ENCODE measurements at regions not wholly inside any gene's neighbourhood (a gene's known extent, or its start where the extent isn't known, plus 50 kb on each side); places are given as distances from the start of the nearest gene placed in this dataset.

DNA sequence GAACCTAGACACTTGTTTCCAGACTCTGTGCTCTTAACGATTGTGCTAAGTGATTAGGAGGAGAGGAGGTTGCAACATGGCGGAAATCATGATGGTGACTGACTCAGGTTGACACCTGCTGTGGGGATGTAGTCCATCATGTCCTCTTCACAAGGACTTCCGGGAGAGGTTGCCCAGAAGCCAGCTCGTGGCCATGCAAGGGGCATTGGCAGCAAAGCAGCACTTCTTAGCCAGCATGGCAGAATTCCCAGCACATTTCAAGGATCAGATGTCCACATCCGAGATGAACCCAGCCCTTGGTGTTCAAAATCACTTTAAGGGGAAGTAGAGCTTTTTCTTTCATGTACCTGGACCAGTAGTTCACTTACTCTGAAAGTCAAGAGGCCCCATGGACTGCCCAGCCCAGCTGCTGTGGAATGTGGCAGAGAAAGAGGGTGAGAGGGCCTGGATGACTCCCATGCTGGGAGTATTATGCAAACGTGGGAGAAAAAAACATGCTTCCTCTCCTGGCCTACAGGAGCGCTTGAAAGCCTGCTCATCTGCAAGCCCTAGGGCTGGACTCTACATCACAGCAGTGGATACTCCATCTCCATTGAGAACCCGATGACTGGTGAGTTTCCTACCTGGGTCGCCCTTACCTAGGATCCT, 65.5 kb downstream of the IRX6 start:
- Mint-ChIP-seq H3K27ac (no peak overlapping the region), H3K9me3 (no peaks in the 10 kb centered on the region), H3K4me3 (no peak overlapping the region), H3K4me1 (peaks cover 33% of the 10 kb centered on the region), H3K36me3 (ENCODE audit: low read depth) (no peaks in the 10 kb centered on the region), H3K27me3 (ENCODE audit: insufficient read depth, low read depth, poor library complexity) (peaks cover 6% of the 10 kb centered on the region)
- DNase-seq (ENCODE audit: low spot score) (no peak), ATAC-seq (no peak)
- no peak overlapping the region for H3K27ac ChIP-seq (ENCODE audit: low read depth)
- no peaks in the 10 kb centered on the region for H3F3A ChIP-seq (replicated peaks; ENCODE audit: low read depth)
- H4K20me1 ChIP-seq (replicated peaks; ENCODE audit: insufficient read depth) = no peaks in the 10 kb centered on the region
- H3K36me3 ChIP-seq (ENCODE audit: insufficient read depth) = no peaks in the 10 kb centered on the region
- peaks cover 8% of the 10 kb centered on the region; the same call in 1 of the 2 replicates for H3K9me2 ChIP-seq (ENCODE audit: insufficient read depth)
- TF ChIP-seq ZNF114 (CRISPR knock-in tag; IDR thresholded peaks at IDR 0.05) (no peak), ETS1 (IDR thresholded peaks at IDR 0.05) (no peak), ZNF331 (CRISPR knock-in tag; IDR thresholded peaks at IDR 0.05; ENCODE audit: low read depth) (no peak), POLR2AphosphoS5 (IDR thresholded peaks at IDR 0.05; ENCODE audit: low read depth) (no peak), EZH2phosphoT487 (IDR thresholded peaks at IDR 0.05; ENCODE audit: unreplicated experiment) (no peak), STAT1 (IDR thresholded peaks at IDR 0.05; ENCODE audit: unreplicated experiment) (no peak), CREB1 (CRISPR knock-in tag; IDR thresholded peaks at IDR 0.05; ENCODE audit: low read depth) (no peak), EZH2 (IDR thresholded peaks at IDR 0.05; ENCODE audit: low read depth, unreplicated experiment) (no peak)
- TF ChIP-seq, protein P1, sequence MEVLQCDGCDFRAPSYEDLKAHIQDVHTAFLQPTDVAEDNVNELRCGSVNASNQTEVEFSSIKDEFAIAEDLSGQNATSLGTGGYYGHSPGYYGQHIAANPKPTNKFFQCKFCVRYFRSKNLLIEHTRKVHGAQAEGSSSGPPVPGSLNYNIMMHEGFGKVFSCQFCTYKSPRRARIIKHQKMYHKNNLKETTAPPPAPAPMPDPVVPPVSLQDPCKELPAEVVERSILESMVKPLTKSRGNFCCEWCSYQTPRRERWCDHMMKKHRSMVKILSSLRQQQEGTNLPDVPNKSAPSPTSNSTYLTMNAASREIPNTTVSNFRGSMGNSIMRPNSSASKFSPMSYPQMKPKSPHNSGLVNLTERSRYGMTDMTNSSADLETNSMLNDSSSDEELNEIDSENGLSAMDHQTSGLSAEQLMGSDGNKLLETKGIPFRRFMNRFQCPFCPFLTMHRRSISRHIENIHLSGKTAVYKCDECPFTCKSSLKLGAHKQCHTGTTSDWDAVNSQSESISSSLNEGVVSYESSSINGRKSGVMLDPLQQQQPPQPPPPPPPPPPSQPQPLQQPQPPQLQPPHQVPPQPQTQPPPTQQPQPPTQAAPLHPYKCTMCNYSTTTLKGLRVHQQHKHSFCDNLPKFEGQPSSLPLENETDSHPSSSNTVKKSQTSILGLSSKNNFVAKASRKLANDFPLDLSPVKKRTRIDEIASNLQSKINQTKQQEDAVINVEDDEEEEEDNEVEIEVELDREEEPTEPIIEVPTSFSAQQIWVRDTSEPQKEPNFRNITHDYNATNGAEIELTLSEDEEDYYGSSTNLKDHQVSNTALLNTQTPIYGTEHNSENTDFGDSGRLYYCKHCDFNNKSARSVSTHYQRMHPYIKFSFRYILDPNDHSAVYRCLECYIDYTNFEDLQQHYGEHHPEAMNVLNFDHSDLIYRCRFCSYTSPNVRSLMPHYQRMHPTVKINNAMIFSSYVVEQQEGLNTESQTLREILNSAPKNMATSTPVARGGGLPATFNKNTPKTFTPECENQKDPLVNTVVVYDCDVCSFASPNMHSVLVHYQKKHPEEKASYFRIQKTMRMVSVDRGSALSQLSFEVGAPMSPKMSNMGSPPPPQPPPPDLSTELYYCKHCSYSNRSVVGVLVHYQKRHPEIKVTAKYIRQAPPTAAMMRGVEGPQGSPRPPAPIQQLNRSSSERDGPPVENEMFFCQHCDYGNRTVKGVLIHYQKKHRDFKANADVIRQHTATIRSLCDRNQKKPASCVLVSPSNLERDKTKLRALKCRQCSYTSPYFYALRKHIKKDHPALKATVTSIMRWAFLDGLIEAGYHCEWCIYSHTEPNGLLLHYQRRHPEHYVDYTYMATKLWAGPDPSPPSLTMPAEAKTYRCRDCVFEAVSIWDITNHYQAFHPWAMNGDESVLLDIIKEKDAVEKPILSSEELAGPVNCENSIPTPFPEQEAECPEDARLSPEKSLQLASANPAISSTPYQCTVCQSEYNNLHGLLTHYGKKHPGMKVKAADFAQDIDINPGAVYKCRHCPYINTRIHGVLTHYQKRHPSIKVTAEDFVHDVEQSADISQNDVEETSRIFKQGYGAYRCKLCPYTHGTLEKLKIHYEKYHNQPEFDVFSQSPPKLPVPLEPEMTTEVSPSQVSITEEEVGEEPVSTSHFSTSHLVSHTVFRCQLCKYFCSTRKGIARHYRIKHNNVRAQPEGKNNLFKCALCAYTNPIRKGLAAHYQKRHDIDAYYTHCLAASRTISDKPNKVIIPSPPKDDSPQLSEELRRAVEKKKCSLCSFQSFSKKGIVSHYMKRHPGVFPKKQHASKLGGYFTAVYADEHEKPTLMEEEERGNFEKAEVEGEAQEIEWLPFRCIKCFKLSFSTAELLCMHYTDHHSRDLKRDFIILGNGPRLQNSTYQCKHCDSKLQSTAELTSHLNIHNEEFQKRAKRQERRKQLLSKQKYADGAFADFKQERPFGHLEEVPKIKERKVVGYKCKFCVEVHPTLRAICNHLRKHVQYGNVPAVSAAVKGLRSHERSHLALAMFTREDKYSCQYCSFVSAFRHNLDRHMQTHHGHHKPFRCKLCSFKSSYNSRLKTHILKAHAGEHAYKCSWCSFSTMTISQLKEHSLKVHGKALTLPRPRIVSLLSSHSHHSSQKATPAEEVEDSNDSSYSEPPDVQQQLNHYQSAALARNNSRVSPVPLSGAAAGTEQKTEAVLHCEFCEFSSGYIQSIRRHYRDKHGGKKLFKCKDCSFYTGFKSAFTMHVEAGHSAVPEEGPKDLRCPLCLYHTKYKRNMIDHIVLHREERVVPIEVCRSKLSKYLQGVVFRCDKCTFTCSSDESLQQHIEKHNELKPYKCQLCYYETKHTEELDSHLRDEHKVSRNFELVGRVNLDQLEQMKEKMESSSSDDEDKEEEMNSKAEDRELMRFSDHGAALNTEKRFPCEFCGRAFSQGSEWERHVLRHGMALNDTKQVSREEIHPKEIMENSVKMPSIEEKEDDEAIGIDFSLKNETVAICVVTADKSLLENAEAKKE (CRISPR knock-in tag; IDR thresholded peaks at IDR 0.05) = no peak
- TF ChIP-seq, protein P2, sequence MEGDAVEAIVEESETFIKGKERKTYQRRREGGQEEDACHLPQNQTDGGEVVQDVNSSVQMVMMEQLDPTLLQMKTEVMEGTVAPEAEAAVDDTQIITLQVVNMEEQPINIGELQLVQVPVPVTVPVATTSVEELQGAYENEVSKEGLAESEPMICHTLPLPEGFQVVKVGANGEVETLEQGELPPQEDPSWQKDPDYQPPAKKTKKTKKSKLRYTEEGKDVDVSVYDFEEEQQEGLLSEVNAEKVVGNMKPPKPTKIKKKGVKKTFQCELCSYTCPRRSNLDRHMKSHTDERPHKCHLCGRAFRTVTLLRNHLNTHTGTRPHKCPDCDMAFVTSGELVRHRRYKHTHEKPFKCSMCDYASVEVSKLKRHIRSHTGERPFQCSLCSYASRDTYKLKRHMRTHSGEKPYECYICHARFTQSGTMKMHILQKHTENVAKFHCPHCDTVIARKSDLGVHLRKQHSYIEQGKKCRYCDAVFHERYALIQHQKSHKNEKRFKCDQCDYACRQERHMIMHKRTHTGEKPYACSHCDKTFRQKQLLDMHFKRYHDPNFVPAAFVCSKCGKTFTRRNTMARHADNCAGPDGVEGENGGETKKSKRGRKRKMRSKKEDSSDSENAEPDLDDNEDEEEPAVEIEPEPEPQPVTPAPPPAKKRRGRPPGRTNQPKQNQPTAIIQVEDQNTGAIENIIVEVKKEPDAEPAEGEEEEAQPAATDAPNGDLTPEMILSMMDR (conservative IDR thresholded peaks at IDR 0.05; ENCODE audit: low read depth in 2 of 2) = no peak
- TF ChIP-seq, protein P3, sequence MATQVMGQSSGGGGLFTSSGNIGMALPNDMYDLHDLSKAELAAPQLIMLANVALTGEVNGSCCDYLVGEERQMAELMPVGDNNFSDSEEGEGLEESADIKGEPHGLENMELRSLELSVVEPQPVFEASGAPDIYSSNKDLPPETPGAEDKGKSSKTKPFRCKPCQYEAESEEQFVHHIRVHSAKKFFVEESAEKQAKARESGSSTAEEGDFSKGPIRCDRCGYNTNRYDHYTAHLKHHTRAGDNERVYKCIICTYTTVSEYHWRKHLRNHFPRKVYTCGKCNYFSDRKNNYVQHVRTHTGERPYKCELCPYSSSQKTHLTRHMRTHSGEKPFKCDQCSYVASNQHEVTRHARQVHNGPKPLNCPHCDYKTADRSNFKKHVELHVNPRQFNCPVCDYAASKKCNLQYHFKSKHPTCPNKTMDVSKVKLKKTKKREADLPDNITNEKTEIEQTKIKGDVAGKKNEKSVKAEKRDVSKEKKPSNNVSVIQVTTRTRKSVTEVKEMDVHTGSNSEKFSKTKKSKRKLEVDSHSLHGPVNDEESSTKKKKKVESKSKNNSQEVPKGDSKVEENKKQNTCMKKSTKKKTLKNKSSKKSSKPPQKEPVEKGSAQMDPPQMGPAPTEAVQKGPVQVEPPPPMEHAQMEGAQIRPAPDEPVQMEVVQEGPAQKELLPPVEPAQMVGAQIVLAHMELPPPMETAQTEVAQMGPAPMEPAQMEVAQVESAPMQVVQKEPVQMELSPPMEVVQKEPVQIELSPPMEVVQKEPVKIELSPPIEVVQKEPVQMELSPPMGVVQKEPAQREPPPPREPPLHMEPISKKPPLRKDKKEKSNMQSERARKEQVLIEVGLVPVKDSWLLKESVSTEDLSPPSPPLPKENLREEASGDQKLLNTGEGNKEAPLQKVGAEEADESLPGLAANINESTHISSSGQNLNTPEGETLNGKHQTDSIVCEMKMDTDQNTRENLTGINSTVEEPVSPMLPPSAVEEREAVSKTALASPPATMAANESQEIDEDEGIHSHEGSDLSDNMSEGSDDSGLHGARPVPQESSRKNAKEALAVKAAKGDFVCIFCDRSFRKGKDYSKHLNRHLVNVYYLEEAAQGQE (IDR thresholded peaks at IDR 0.05; ENCODE audit: unreplicated experiment) = no peak
- H2AFZ ChIP-seq = no peak overlapping the region; the same call in 1 of the 2 replicates
- H3K27me3 ChIP-seq (ENCODE audit: insufficient read depth) = no peaks in the 10 kb centered on the region
- 0 out of 2 replicates have a peak overlapping the region, but pooled peaks have one; percentile 49 for H3K4me2 ChIP-seq
- H3K4me1 ChIP-seq (ENCODE audit: insufficient read depth) = peaks cover 36% of the 10 kb centered on the region
- no peaks in the 10 kb centered on the region for H3K79me2 ChIP-seq (replicated peaks; ENCODE audit: insufficient read depth)
- no peak overlapping the region for H3K4me3 ChIP-seq

Data from GM23338 (cell line).